Kidney (tissue), 13 donors: ENCODE measurements at regions not wholly inside any gene's neighbourhood (a gene's known extent, or its start where the extent isn't known, plus 50 kb on each side); places are given as distances from the start of the nearest gene placed in this dataset.

Experiments used
- DNase-seq, 5 donors: peaks; one replicate each; pipeline ENCODE4 v3.0.0-alpha.2; 2013 to 2020
- FAIRE-seq: peaks from 2 replicates; lab custom pipeline; 2012; peaks lifted over from hg19 to GRCh38; lab: Jason Lieb, UNC
- H3K27ac ChIP-seq, 2 donors: one replicate each; pipeline ENCODE4 v1.7.0; 2013; ENCODE audit warnings: low read depth in 2 of 2, low read length in 2 of 2, inconsistent platforms in 1 of 2
- H3K27me3 ChIP-seq: one replicate; pipeline ENCODE4 v1.7.1; 2013; ENCODE audit warnings: low read length, inconsistent platforms; ENCODE audit not compliant: control insufficient read depth, insufficient read depth
- H3K36me3 ChIP-seq, 3 donors: one replicate each; pipeline versions ENCODE4 v1.7.0 to v1.7.1; 2013; ENCODE audit warnings: low read length in 3 of 3, control low read depth in 1 of 3, inconsistent platforms in 1 of 3; ENCODE audit not compliant: insufficient read depth in 3 of 3, control insufficient read depth in 2 of 3
- H3K4me1 ChIP-seq, 3 donors: one replicate each; pipeline versions ENCODE4 v1.7.0 to v1.7.1; 2013; ENCODE audit warnings: low read length in 3 of 3, inconsistent platforms in 1 of 3, low read depth in 1 of 3; ENCODE audit not compliant: control insufficient read depth in 2 of 3, insufficient read depth in 2 of 3
- H3K4me3 ChIP-seq, 3 donors: one replicate each; pipeline versions ENCODE4 v1.7.0 to v1.8.1; 2013; ENCODE audit warnings: low read length in 3 of 3, control low read depth in 1 of 3, inconsistent platforms in 1 of 3
- H3K9ac ChIP-seq, 3 donors: one replicate each; pipeline versions ENCODE4 v1.7.0 to v1.7.1; 2013; ENCODE audit warnings: low read length in 3 of 3, control low read depth in 1 of 3, inconsistent platforms in 1 of 3
- H3K9me3 ChIP-seq, 3 donors: one replicate each; pipeline versions ENCODE4 v1.7.0 to v1.7.1; 2013; ENCODE audit warnings: low read length in 3 of 3, control low read depth in 1 of 3, inconsistent platforms in 1 of 3; ENCODE audit not compliant: control insufficient read depth in 2 of 3, insufficient read depth in 1 of 3
- intact Hi-C: fragments of 100-400 bp; cut with DNase I; formaldehyde crosslinking; loops from one replicate; pipeline ENCODE4 v1.11.1; 2022
- TF ChIP-seq, protein P1 (sequence below): IDR thresholded peaks from 3 replicates; pipeline ENCODE4 v1.5.1; 2012; ENCODE audit warnings: mild to moderate bottlenecking, moderate library complexity, borderline replicate concordance; ENCODE audit not compliant: insufficient read depth; ENCODE audit errors: extremely low read depth
- donor health status: control.
- donor health status: control.
- donor health status: control.
- donor health status: control.
- donor health status: control.
- donor health status: DM: yes; HTN: yes; CAD: no.
- donor health status: Normal renal cell carcinoma (clear cell type).

DNA sequence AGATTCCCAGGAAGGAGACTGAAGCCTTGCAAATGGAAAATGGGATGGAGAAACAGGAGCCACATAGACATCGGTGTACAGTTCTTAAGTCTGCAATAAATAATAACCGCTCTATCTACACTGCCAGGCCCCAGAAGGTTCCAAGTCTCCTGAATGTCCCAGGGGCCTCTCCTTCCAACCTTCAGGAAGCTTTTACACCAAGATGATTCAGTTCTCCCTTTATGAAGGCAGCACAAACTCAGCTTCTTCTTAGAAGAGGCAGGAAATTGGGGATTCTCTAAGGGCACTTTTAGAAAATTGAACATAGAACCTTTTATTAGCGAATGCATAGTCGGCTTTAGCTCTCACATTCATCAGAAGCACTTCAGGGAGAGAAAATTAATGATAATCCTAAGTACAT is 130.8 kb upstream of the LYZL1 start:
- intact Hi-C loops, result no loop called here
- Histone ChIP-seq H3K27ac (no peak overlapping the region), H3K9me3 (no peaks in the 10 kb centered on the region), H3K9ac (no peak overlapping the region), H3K4me3 (no peak overlapping the region), H3K27me3 (no peaks in the 10 kb centered on the region), H3K36me3 (no peaks in the 10 kb centered on the region), H3K4me1 (no peaks in the 10 kb centered on the region)
- TF ChIP-seq, protein P1, sequence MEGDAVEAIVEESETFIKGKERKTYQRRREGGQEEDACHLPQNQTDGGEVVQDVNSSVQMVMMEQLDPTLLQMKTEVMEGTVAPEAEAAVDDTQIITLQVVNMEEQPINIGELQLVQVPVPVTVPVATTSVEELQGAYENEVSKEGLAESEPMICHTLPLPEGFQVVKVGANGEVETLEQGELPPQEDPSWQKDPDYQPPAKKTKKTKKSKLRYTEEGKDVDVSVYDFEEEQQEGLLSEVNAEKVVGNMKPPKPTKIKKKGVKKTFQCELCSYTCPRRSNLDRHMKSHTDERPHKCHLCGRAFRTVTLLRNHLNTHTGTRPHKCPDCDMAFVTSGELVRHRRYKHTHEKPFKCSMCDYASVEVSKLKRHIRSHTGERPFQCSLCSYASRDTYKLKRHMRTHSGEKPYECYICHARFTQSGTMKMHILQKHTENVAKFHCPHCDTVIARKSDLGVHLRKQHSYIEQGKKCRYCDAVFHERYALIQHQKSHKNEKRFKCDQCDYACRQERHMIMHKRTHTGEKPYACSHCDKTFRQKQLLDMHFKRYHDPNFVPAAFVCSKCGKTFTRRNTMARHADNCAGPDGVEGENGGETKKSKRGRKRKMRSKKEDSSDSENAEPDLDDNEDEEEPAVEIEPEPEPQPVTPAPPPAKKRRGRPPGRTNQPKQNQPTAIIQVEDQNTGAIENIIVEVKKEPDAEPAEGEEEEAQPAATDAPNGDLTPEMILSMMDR, result no peak
- FAIRE-seq (no peak), DNase-seq (no peak)

DNA sequence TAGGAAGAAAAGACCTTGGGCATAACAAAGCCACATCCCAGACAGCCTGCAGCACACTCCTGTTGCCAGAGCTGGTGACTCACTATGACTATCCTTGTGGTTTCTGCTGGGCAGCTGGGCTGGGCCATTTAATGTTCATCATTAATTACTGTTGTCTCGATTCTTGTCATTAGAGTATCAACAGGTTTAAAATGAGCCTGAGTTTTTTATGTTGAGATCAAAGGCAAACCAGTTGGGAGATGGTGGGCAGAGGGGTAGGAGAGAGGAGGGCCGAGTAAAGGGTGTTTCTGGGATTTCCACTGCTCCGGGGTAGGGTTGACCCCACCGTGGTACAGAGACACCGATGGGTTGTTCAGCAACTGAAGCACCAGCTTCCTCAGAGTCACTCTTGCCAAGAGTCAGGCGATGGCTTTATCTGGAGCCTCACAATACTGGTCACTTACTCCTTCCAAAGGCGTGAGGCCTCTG is 128.7 kb upstream of the LYZL1 start:
- Histone ChIP-seq H3K27ac (no peak overlapping the region), H3K4me1 (no peaks in the 10 kb centered on the region), H3K4me3 (no peak overlapping the region), H3K9me3 (peaks cover 0 to 1% (median 0%) of the 10 kb centered on the region in 3 donors), H3K9ac (no peak overlapping the region), H3K36me3 (no peaks in the 10 kb centered on the region), H3K27me3 (no peaks in the 10 kb centered on the region)
- no peak for DNase-seq
- intact Hi-C loops, result no loop called here
- TF ChIP-seq, protein P1, result no peak
- no peak for FAIRE-seq

DNA sequence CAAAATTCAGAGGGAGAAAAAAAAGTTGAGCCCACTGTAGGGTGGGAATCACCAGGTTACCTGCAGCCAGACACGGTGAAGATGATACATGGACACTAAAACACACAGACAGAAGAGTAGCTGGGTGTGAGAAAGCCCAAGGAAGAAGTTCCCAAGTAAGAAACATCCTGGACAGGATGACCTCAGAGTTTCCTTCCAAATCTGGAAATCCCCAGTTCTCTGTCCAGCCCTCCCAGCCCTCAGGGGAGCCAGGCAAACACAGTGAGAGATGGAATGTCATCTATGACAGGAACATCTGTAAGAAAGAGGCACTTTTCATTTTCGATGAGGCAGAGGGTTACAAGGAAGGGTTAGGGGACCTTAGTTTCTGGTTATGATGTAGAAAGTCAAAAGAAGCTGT is 125.1 kb upstream of the LYZL1 start:
- DNase-seq, result no peak
- intact Hi-C loops, result no loop called here
- Histone ChIP-seq H3K4me1 (no peaks in the 10 kb centered on the region), H3K9ac (no peak overlapping the region), H3K9me3 (peaks cover 0 to 9% (median 3%) of the 10 kb centered on the region in 3 donors), H3K27ac (no peak overlapping the region), H3K4me3 (no peak overlapping the region), H3K27me3 (no peaks in the 10 kb centered on the region), H3K36me3 (no peaks in the 10 kb centered on the region)
- no peak for FAIRE-seq
- TF ChIP-seq, protein P1, result no peak

DNA sequence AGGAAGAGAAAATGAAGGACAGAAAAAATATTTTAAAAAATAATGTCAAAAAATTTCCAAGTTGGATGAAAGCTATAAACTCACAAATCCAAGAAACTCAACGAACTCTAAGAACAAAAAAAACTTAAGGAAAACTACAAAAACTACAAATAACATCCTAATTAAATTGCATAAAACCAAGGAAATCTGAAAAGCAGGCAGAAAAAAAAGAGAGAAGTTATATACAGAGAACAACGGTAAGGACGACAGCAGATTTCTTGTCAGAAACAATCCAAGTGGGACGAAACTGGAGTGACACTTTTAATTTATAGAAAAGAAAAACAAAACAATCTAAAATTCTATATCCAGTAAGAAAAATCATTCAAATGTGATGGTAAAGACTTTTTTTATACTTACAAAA is 122.2 kb upstream of the LYZL1 start:
- no peaks in the 10 kb centered on the region for H3K4me1 ChIP-seq
- intact Hi-C loops, result no loop called here
- H3K27me3 ChIP-seq, result no peaks in the 10 kb centered on the region
- no peak for DNase-seq
- no peak for FAIRE-seq
- H3K27ac ChIP-seq, result no peak overlapping the region
- no peaks in the 10 kb centered on the region for H3K36me3 ChIP-seq
- TF ChIP-seq, protein P1, result no peak
- peaks cover 0 to 19% (median 3%) of the 10 kb centered on the region in 3 donors for H3K9me3 ChIP-seq
- H3K9ac ChIP-seq, result no peak overlapping the region
- H3K4me3 ChIP-seq, result no peak overlapping the region
